B cell (primary cell): ENCODE measurements at regions not wholly inside any gene's neighbourhood (a gene's known extent, or its start where the extent isn't known, plus 50 kb on each side); places are given as distances from the start of the nearest gene placed in this dataset.

ENCODE experiments used
- EZH2 ChIP-seq: IDR thresholded peaks from 2 replicates; pipeline ENCODE4 v1.6.1; 2012; ENCODE audit warnings: borderline replicate concordance, low read depth, mild to moderate bottlenecking, moderate library complexity, low read length; ENCODE audit not compliant: insufficient read depth, poor library complexity, severe bottlenecking
- TF ChIP-seq, protein P1 (sequence below): fragments of 200-600 bp; IDR thresholded peaks from one replicate; pipeline ENCODE4 v1.8.0; 2022; ENCODE audit warnings: antibody characterized with exemption, mild to moderate bottlenecking

DNA sequence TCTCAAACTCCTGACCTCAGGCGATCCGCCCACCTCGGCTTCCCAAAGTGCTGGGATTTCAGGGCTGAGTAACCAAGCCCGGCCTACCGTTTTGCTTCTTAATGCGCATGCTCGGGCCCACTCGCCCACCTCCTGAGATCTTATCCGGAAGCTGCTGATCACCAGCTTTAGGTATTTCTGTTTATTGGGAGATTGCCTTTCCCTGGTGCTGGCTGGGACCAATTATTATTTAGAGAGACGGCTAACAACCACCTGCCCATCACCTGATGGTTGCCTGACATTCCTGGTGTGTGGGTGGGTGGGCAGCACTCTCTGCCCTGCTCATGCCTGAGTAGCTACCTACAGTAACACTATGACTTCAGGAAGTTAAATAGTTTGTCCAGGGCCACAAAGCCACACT lies 56.3 kb upstream of the ZNF532 start:
- TF ChIP-seq, protein P1, sequence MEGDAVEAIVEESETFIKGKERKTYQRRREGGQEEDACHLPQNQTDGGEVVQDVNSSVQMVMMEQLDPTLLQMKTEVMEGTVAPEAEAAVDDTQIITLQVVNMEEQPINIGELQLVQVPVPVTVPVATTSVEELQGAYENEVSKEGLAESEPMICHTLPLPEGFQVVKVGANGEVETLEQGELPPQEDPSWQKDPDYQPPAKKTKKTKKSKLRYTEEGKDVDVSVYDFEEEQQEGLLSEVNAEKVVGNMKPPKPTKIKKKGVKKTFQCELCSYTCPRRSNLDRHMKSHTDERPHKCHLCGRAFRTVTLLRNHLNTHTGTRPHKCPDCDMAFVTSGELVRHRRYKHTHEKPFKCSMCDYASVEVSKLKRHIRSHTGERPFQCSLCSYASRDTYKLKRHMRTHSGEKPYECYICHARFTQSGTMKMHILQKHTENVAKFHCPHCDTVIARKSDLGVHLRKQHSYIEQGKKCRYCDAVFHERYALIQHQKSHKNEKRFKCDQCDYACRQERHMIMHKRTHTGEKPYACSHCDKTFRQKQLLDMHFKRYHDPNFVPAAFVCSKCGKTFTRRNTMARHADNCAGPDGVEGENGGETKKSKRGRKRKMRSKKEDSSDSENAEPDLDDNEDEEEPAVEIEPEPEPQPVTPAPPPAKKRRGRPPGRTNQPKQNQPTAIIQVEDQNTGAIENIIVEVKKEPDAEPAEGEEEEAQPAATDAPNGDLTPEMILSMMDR = no peak
- TF ChIP-seq EZH2 = no peak
